Heart right ventricle (tissue), 16 donors: ENCODE measurements at regions not wholly inside any gene's neighbourhood (a gene's known extent, or its start where the extent isn't known, plus 50 kb on each side); places are given as distances from the start of the nearest gene placed in this dataset.

ENCODE experiments used
- ATAC-seq, 8 donors: fragments of 200-7000 bp; cut with Tn5 transposase; one replicate each; pipeline ENCODE4 v1.9.1; 2020; ENCODE audit warnings: mild to moderate bottlenecking in 8 of 8, moderate library complexity in 8 of 8, moderate number of reproducible peaks in 1 of 8
- DNase-seq, 2 donors: peaks; one replicate each; pipeline ENCODE4 v3.0.0-alpha.2; 2020
- H3K27ac ChIP-seq, 10 donors: fragments of 200-600 bp; sonication (generic) in 2 of 10; one replicate each; pipeline versions ENCODE4 v1.5.0 to v1.8.0; 2020 to 2022; ENCODE audit warnings: mild to moderate bottlenecking in 3 of 10
- H3K27me3 ChIP-seq, 7 donors: fragments of 200-600 bp; one replicate each; pipeline ENCODE4 v1.8.0; 2021 to 2022; ENCODE audit warnings: mild to moderate bottlenecking in 2 of 7
- H3K36me3 ChIP-seq, 9 donors: fragments of 200-600 bp; sonication (generic) in 1 of 9; one replicate each; pipeline versions ENCODE4 v1.5.0 to v1.8.0; 2020 to 2022; ENCODE audit warnings: mild to moderate bottlenecking in 2 of 9
- H3K4me1 ChIP-seq, 9 donors: fragments of 200-600 bp; sonication (generic) in 1 of 9; one replicate each; pipeline versions ENCODE4 v1.5.0 to v1.8.0; 2020 to 2022; ENCODE audit warnings: mild to moderate bottlenecking in 4 of 9
- H3K4me3 ChIP-seq, 10 donors: fragments of 200-600 bp; sonication (generic) in 2 of 10; one replicate each; pipeline versions ENCODE4 v1.5.0 to v1.8.0; 2020 to 2022; ENCODE audit warnings: mild to moderate bottlenecking in 7 of 10, moderate library complexity in 2 of 10
- H3K9me3 ChIP-seq, 11 donors: fragments of 200-600 bp in 10 of 11; sonication (generic) in 2 of 11; one replicate each; pipeline versions ENCODE4 v1.5.0 to v1.8.0; 2013 to 2022; ENCODE audit warnings: mild to moderate bottlenecking in 2 of 11, control low read depth in 1 of 11, moderate library complexity in 1 of 11
- WGBS, 2 donors: extraction: QIAGEN DNeasy Blood & Tissue Kit; methylation state at CpG; one replicate each; pipeline ENCODE4 v1.1.7; 2013; ENCODE audit warnings: inconsistent platforms in 1 of 2; 5-methylcytosine and 5-hydroxymethylcytosine counted together
- intact Hi-C, 10 donors: fragments of 100-400 bp; cut with DNase I; formaldehyde crosslinking; loops; one replicate each; pipeline versions ENCODE4 v1.11.1 to v1.14.2; 2022
- TF ChIP-seq, protein P1 (sequence below), 9 donors: fragments of 200-600 bp; sonication (generic) in 2 of 9; IDR thresholded peaks; one replicate each; pipeline versions ENCODE4 v1.5.0 to v1.8.0; 2021 to 2022; ENCODE audit warnings: antibody characterized with exemption in 9 of 9, mild to moderate bottlenecking in 5 of 9, moderate library complexity in 1 of 9
- donor health status: Arrhythmogenic right ventricular cardiomyopathy.
- donor health status: ischemic (EF 13 %, LVEDD 7.1; RV severe dilation, severe dysfunction).
- donor health status: healthy with polysubstance abuse.
- donor health status: DM: no; HTN: yes; CAD: no.
- donor health status: DM: no; HTN: no; CAD: no.
- donor health status: ischemic (EF 25% LVEDD 6.9; RV normal size, moderate dysfunction).
- donor health status: ischemic (EF 25% LVEDD 5.7; RV mildly dilated, moderate dysfunction).
- donor health status: healthy.
- donor health status: DM: yes; HTN: yes; CAD: no.
- donor health status: Ischemic cardiomyopathy.
- donor health status: ischemic (EF 35%, LVEDD 5.7; RV mildly dilated, moderate dysfunction).
- donor health status: nonischemic (EF 11% LVEDD 7.7; RV severe dilation, severe dysfunction).
- donor health status: DM: yes; HTN: yes; CAD: no.
- donor health status: PGD.
- donor health status: ischemic (EF 29% LVEDD 5.4; RV normal size, mild dysfunction).
- donor health status: nonischemic (EF 23%, LVEDD 6.1; RV moderate dilation, normal function).

DNA sequence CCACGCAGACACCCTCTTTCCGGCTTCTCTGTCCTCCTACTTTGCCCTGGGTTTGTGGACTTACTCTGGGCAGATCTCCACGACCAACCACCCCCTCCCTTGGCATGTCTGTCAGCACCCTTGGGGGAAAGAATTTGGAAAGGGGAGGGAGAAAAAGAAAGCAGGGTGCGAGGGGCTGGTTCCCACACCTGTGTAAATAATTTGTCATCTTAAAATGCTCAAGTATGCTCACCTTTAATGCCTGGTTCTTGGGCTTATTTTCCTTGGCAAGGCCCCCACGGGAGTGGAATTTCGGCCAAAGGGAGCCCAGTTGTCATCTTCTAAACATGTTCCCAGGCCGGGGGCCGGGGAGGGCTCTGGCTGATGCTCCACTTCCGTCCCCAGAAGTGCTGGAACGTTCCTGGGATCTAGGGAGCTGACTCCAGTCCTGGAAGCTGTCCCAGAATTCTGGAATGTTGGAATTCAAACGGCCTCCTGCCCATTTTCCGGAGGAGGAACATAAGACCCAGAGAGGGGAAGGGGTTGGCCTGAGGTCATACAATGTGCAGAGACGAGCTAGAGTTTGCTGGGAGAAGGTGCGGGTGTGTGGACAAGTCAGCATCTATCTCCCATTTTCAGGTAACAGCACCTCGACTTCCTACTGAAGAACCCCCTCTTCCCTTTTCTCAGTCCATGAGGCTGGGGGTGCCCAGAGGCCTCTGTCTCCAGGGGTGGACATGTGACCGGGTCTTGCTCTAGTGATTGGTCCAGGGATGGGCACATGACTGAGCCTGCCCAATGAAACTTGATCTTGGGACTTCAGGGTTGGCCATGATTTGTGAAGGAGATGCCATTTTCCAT, 122.3 kb downstream of the CEBPB start:
- TF ChIP-seq, protein P1, sequence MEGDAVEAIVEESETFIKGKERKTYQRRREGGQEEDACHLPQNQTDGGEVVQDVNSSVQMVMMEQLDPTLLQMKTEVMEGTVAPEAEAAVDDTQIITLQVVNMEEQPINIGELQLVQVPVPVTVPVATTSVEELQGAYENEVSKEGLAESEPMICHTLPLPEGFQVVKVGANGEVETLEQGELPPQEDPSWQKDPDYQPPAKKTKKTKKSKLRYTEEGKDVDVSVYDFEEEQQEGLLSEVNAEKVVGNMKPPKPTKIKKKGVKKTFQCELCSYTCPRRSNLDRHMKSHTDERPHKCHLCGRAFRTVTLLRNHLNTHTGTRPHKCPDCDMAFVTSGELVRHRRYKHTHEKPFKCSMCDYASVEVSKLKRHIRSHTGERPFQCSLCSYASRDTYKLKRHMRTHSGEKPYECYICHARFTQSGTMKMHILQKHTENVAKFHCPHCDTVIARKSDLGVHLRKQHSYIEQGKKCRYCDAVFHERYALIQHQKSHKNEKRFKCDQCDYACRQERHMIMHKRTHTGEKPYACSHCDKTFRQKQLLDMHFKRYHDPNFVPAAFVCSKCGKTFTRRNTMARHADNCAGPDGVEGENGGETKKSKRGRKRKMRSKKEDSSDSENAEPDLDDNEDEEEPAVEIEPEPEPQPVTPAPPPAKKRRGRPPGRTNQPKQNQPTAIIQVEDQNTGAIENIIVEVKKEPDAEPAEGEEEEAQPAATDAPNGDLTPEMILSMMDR (IDR thresholded peaks at IDR 0.05): no peak
- peak in 7 of 8 donors; percentile 34 to 55 (median 53) for ATAC-seq
- H3K27me3 ChIP-seq: no peaks in the 10 kb centered on the region
- peak overlapping the region; percentile 14 to 80 (median 58) for H3K27ac ChIP-seq
- H3K36me3 ChIP-seq: no peaks in the 10 kb centered on the region
- H3K9me3 ChIP-seq: peaks cover 0 to 4% (median 0%) of the 10 kb centered on the region in 11 donors
- WGBS, 2 donors: 26 to 31% methylated on average over 16 of the region's 16 CpGs
- intact Hi-C loops: loop anchor here in 1 of 10 donors (5.0 kb wide), 1 partner anchor 69 kb away; no protein-coding TSS in a partner anchor
- no peak overlapping the region for H3K4me3 ChIP-seq
- H3K4me1 ChIP-seq: peaks cover 11 to 58% (median 34%) of the 10 kb centered on the region in 9 donors
- DNase-seq: peak; percentile 71 to 83

DNA sequence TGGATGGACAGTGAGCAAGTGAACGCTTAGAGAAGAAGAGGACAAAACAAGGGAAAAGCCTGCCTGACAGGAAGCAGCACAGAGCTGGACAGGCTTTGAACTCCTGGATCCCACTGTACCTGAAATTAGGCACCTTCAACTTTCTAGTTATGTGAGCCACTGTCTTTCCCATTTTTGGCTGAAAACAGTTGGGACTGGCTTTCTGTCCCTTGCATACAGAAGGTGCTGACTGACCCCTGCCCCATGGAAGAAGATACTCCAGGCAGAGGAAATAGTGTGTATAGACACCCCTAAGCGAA, 122.8 kb downstream of the CEBPB start:
- Histone ChIP-seq H3K4me1 (peaks cover 5 to 52% (median 29%) of the 10 kb centered on the region in 9 donors), H3K36me3 (no peaks in the 10 kb centered on the region), H3K27ac (peak overlapping the region in 7 of 10 donors; percentile 8 to 80 (median 59)), H3K4me3 (no peak overlapping the region), H3K27me3 (no peaks in the 10 kb centered on the region), H3K9me3 (peaks cover 0 to 4% (median 0%) of the 10 kb centered on the region in 11 donors)
- TF ChIP-seq, protein P1 (IDR thresholded peaks at IDR 0.05): no peak
- 93 to 98% methylated on average over 2 of the region's 2 CpGs for WGBS, 2 donors
- intact Hi-C loops: loop anchor here in 1 of 10 donors (5.0 kb wide), 1 partner anchor 69 kb away; no protein-coding TSS in a partner anchor
- no peak for ATAC-seq
- DNase-seq: no peak

DNA sequence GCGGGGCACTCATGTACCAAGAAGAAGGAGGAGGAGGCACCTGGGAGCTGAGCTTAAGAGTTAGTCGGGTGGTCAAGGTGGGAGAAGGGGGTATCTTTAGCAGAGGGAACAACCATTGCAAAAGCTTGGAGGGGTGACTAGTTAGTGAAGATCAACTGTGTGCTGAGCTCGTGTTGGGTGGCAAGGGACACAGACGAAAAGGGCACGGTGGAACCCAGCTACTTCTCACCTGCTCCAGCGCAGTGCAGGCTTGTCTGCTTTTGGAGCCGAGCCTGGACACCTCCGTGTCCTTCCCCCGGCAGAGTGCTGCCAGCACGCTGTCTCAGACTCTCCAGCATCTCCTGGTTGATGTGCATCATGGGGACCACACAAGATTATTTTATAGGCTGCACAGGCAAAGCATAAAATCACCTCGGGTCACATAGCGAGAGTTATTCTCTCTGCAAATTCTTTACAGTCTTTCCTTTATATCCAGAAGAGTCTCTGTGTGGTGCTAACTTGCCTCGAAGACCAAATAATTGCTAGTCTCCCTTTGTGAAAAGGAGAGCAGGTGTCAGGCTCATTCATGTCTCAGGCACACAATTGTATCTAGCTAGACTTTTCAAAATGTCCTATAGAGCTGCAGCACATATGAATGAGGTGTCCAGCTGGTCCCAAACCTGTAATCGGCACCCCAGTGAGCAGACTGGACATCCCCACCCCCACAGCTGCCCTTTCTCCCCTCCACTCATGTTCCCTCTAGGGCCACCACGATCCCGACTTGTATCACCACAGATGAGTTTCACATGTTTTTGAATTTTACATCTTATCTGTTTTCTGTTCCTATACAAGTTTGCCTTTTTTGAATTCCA, 123.4 kb downstream of the CEBPB start:
- intact Hi-C loops: loop anchor here in 1 of 10 donors (5.0 kb wide), 1 partner anchor 68 kb away; no protein-coding TSS in a partner anchor
- 69 to 72% methylated on average over 16 of the region's 16 CpGs for WGBS, 2 donors
- peak overlapping the region in 6 of 10 donors; percentile 8 to 80 (median 66) for H3K27ac ChIP-seq

More for the DNA sequence above, 123.4 kb downstream of the CEBPB start:
- no peak for DNase-seq
- Histone ChIP-seq H3K4me3 (no peak overlapping the region), H3K4me1 (peaks cover 5 to 48% (median 23%) of the 10 kb centered on the region in 9 donors), H3K36me3 (no peaks in the 10 kb centered on the region), H3K9me3 (peaks cover 0 to 4% (median 0%) of the 10 kb centered on the region in 11 donors), H3K27me3 (no peaks in the 10 kb centered on the region)
- ATAC-seq: no peak
- TF ChIP-seq, protein P1 (IDR thresholded peaks at IDR 0.05): no peak
